Suprapubic skin (tissue), 4 donors: ENCODE measurements at regions not wholly inside any gene's neighbourhood (a gene's known extent, or its start where the extent isn't known, plus 50 kb on each side); places are given as distances from the start of the nearest gene placed in this dataset.

Experiments used
- DNase-seq, 2 donors: peaks; one replicate each; pipeline ENCODE4 v3.0.0-alpha.2; 2019; ENCODE audit warnings: low spot score in 2 of 2
- H3K27ac ChIP-seq: fragments of 200-600 bp; sonication (generic); one replicate; pipeline ENCODE4 v1.5.1; 2019
- H3K27me3 ChIP-seq: fragments of 200-600 bp; sonication (generic); one replicate; pipeline ENCODE4 v1.5.1; 2019
- H3K36me3 ChIP-seq: fragments of 200-600 bp; sonication (generic); one replicate; pipeline ENCODE4 v1.5.1; 2019
- H3K4me1 ChIP-seq: fragments of 200-600 bp; sonication (generic); one replicate; pipeline ENCODE4 v1.5.1; 2019
- H3K4me3 ChIP-seq: fragments of 200-600 bp; sonication (generic); one replicate; pipeline ENCODE4 v1.5.1; 2019; ENCODE audit warnings: mild to moderate bottlenecking
- H3K9me3 ChIP-seq: fragments of 200-600 bp; sonication (generic); one replicate; pipeline ENCODE4 v1.5.1; 2019
- CTCF ChIP-seq, 2 donors: fragments of 200-600 bp in 1 of 2; fragments of 450-650 bp in 1 of 2; sonication (generic) in 1 of 2; IDR thresholded peaks; one replicate each; pipeline ENCODE4 v1.5.1; 2016 to 2019; ENCODE audit warnings: antibody characterized with exemption in 2 of 2, mild to moderate bottlenecking in 1 of 2, moderate library complexity in 1 of 2
- EP300 ChIP-seq: sonication (generic); formaldehyde crosslinking; IDR thresholded peaks from one replicate; pipeline ENCODE4 v1.6.1; 2017; ENCODE audit warnings: antibody characterized with exemption
- POLR2A ChIP-seq, 2 donors: fragments of 450-650 bp; IDR thresholded peaks; one replicate each; pipeline ENCODE4 v1.6.1; 2017; ENCODE audit warnings: antibody characterized with exemption in 2 of 2, mild to moderate bottlenecking in 2 of 2, moderate library complexity in 2 of 2
- POLR2AphosphoS5 ChIP-seq, 3 donors: sonication (generic); formaldehyde crosslinking; IDR thresholded peaks; one replicate each; pipeline ENCODE4 v1.6.1; 2017; ENCODE audit warnings: antibody characterized with exemption in 3 of 3
- WGBS: methylation state at CpG from one replicate; pipeline ENCODE4 v1.1.5; 2018; 5-methylcytosine and 5-hydroxymethylcytosine counted together

DNA sequence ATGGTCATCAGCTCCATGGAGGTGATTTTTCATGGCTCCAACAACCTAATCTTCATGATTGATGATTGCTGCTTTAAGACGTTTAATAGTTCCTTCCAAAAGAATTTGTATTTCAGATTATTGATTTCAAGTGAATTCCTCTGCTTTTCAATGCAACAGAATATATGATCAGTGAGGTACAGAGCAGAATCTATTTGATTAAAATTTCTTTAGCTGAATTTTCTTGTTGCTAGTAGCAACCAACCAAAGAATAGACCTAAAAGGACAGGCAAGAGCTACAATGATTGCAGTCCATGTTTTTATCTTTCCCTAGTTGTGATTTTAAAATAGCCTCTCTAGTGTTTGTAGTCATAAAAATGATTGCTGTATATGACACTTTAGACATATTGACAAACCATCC lies 76.8 kb upstream of the SCEL start:
- WGBS = 58% methylated on average over 1 of the region's 1 CpG
- H3K27me3 ChIP-seq = no peaks in the 10 kb centered on the region
- H3K27ac ChIP-seq = no peak overlapping the region
- DNase-seq = no peak
- H3K4me1 ChIP-seq = peaks cover 3% of the 10 kb centered on the region
- H3K36me3 ChIP-seq = no peaks in the 10 kb centered on the region
- no peak overlapping the region for H3K4me3 ChIP-seq
- no peaks in the 10 kb centered on the region for H3K9me3 ChIP-seq
- TF ChIP-seq CTCF (IDR thresholded peaks at IDR 0.05) = no peak
- no peak for TF ChIP-seq POLR2AphosphoS5 (IDR thresholded peaks at IDR 0.05)
- TF ChIP-seq POLR2A (IDR thresholded peaks at IDR 0.05) = no peak
- no peak for TF ChIP-seq EP300

DNA sequence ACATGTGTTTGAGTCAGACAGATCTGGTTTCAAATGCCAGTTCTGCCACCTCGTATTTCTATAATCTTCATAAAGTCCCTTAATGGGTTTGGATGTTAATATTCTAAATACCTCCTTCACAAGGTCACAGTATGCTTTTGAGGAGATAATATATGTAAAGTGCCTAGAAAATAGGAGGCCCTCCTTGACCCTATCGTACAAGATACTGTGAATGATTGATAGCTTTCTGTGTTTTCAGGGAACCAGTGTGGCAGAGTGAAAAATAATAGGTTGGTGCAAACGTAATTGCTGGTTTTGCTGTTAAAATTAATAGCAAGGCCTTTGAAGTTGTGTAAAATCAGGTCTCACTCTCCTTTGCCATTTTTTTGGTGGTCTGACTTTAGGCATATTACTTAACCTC lies 77.5 kb upstream of the SCEL start:
- Histone ChIP-seq H3K4me3 (no peak overlapping the region), H3K27me3 (no peaks in the 10 kb centered on the region), H3K4me1 (peaks cover 3% of the 10 kb centered on the region), H3K9me3 (no peaks in the 10 kb centered on the region), H3K36me3 (no peaks in the 10 kb centered on the region), H3K27ac (no peak overlapping the region)
- no peak for DNase-seq
- WGBS = 80% methylated on average over 3 of the region's 3 CpGs
- TF ChIP-seq CTCF (IDR thresholded peaks at IDR 0.05) (no peak), EP300 (no peak), POLR2A (IDR thresholded peaks at IDR 0.05) (no peak), POLR2AphosphoS5 (IDR thresholded peaks at IDR 0.05) (no peak)

DNA sequence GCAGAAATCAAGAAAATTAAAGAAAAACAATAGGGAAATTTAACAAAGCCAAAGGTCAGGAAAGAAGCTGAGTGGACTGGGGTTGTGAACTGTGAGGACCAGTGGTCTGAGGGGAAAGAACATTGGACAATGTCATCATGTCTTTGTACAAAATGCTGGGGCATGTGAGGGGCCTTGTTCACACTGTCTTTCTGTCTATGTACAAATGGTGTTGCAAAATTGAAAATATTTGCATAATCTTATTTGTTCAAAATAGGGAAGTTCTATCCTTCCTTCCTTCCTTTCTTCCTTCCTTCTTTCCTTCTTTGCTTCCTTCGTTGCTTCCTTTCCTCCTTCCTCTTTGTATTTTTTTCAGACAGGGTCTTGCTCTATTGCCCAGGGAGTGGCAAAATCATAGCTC lies 79.2 kb upstream of the SCEL start:
- no peak for DNase-seq
- peaks cover 3% of the 10 kb centered on the region for H3K4me1 ChIP-seq
- 0% methylated on average over 1 of the region's 1 CpG for WGBS

GRCh38 chr13:77449265-77449664 lies 86.2 kb upstream of the SCEL start:
- DNase-seq = no peak
- H3K4me1 ChIP-seq = no peaks in the 10 kb centered on the region
- TF ChIP-seq EP300 (no peak), POLR2A (IDR thresholded peaks at IDR 0.05) (no peak), POLR2AphosphoS5 (IDR thresholded peaks at IDR 0.05) (no peak), CTCF (IDR thresholded peaks at IDR 0.05) (no peak)
- no peak overlapping the region for H3K4me3 ChIP-seq
- WGBS = 78% methylated on average over 2 of the region's 2 CpGs
- no peaks in the 10 kb centered on the region for H3K36me3 ChIP-seq
- H3K27me3 ChIP-seq = no peaks in the 10 kb centered on the region
- no peak overlapping the region for H3K27ac ChIP-seq
- no peaks in the 10 kb centered on the region for H3K9me3 ChIP-seq

More for the DNA sequence above, 79.2 kb upstream of the SCEL start:
- no peak for TF ChIP-seq POLR2AphosphoS5 (IDR thresholded peaks at IDR 0.05)
- no peak for TF ChIP-seq EP300
- no peak for TF ChIP-seq POLR2A (IDR thresholded peaks at IDR 0.05)
- TF ChIP-seq CTCF (IDR thresholded peaks at IDR 0.05) = no peak
- H3K9me3 ChIP-seq = no peaks in the 10 kb centered on the region
- no peaks in the 10 kb centered on the region for H3K36me3 ChIP-seq
- H3K4me3 ChIP-seq = no peak overlapping the region
- H3K27me3 ChIP-seq = no peaks in the 10 kb centered on the region
- no peak overlapping the region for H3K27ac ChIP-seq

- no peak overlapping the region for H3K27ac ChIP-seq
- H3K4me3 ChIP-seq = no peak overlapping the region
- 72% methylated on average over 4 of the region's 4 CpGs for WGBS
- no peak for TF ChIP-seq EP300
- no peak for TF ChIP-seq POLR2A (IDR thresholded peaks at IDR 0.05)
- no peak for TF ChIP-seq POLR2AphosphoS5 (IDR thresholded peaks at IDR 0.05)
- no peak for TF ChIP-seq CTCF (IDR thresholded peaks at IDR 0.05)
- no peak for DNase-seq
- H3K4me1 ChIP-seq = no peaks in the 10 kb centered on the region
- H3K27me3 ChIP-seq = no peaks in the 10 kb centered on the region
- no peaks in the 10 kb centered on the region for H3K9me3 ChIP-seq
- no peaks in the 10 kb centered on the region for H3K36me3 ChIP-seq
These were observed 86.8 kb upstream of the SCEL start for GRCh38 chr13:77448689-77449088.
